Heart left ventricle (tissue), 16 donors: ENCODE measurements at regions not wholly inside any gene's neighbourhood (a gene's known extent, or its start where the extent isn't known, plus 50 kb on each side); places are given as distances from the start of the nearest gene placed in this dataset.

Experiments used
- ATAC-seq, 4 donors: fragments of 200-7000 bp; cut with Tn5 transposase; one replicate each; pipeline ENCODE4 v1.9.1; 2020 to 2022; ENCODE audit warnings: moderate library complexity in 4 of 4, mild to moderate bottlenecking in 3 of 4, moderate number of reproducible peaks in 1 of 4
- DNase-seq, 5 donors: peaks; one replicate each; pipeline ENCODE4 v3.0.0-alpha.2; 2020
- H3K27ac ChIP-seq, 12 donors: fragments of 200-600 bp; sonication (generic) in 4 of 12; one replicate each; pipeline versions ENCODE4 v1.5.0 to v1.8.0; 2016 to 2022; ENCODE audit warnings: mild to moderate bottlenecking in 2 of 12
- H3K27me3 ChIP-seq, 9 donors: fragments of 200-600 bp; sonication (generic) in 2 of 9; one replicate each; pipeline versions ENCODE4 v1.5.1 to v1.8.0; 2016 to 2022; ENCODE audit warnings: mild to moderate bottlenecking in 3 of 9
- H3K36me3 ChIP-seq, 9 donors: fragments of 200-600 bp; sonication (generic) in 2 of 9; one replicate each; pipeline versions ENCODE4 v1.5.0 to v1.8.0; 2018 to 2022; ENCODE audit warnings: mild to moderate bottlenecking in 2 of 9
- H3K4me1 ChIP-seq, 12 donors: fragments of 200-600 bp; sonication (generic) in 4 of 12; one replicate each; pipeline versions ENCODE4 v1.5.0 to v1.8.0; 2016 to 2022; ENCODE audit warnings: mild to moderate bottlenecking in 3 of 12
- H3K4me3 ChIP-seq, 12 donors: fragments of 200-600 bp; sonication (generic) in 4 of 12; one replicate each; pipeline versions ENCODE4 v1.5.0 to v1.8.0; 2017 to 2022; ENCODE audit warnings: mild to moderate bottlenecking in 9 of 12, moderate library complexity in 4 of 12
- H3K9me3 ChIP-seq, 12 donors: fragments of 200-600 bp; sonication (generic) in 4 of 12; one replicate each; pipeline versions ENCODE4 v1.5.0 to v1.8.0; 2016 to 2022; ENCODE audit warnings: mild to moderate bottlenecking in 1 of 12
- CTCF ChIP-seq, 12 donors: fragments of 200-600 bp; sonication (generic) in 4 of 12; IDR thresholded peaks; one replicate each; pipeline versions ENCODE4 v1.5.0 to v1.8.0; 2018 to 2022; ENCODE audit warnings: antibody characterized with exemption in 12 of 12, mild to moderate bottlenecking in 5 of 12
- POLR2A ChIP-seq, 2 donors: fragments of 450-650 bp; IDR thresholded peaks; one replicate each; pipeline ENCODE4 v1.6.1; 2017; ENCODE audit warnings: antibody characterized with exemption in 2 of 2, mild to moderate bottlenecking in 2 of 2, moderate library complexity in 2 of 2
- WGBS, 4 donors: extraction: QIAGEN DNeasy Blood & Tissue Kit in 2 of 4; methylation state at CpG; one replicate each; pipeline versions ENCODE4 v1.1.5 to v1.1.7; 2013 to 2018; 5-methylcytosine and 5-hydroxymethylcytosine counted together
- intact Hi-C, 10 donors: fragments of 100-400 bp; cut with DNase I; formaldehyde crosslinking; loops; one replicate each; pipeline versions ENCODE4 v1.11.1 to v1.14.2; 2022
- donor health status: ischemic (EF 13 %, LVEDD 7.1; RV severe dilation, severe dysfunction).
- donor health status: healthy with polysubstance abuse.
- donor health status: DM: no; HTN: yes; CAD: no.
- donor health status: DM: no; HTN: no; CAD: no.
- donor health status: ischemic (EF 25% LVEDD 6.9; RV normal size, moderate dysfunction).
- donor health status: ischemic (EF 25% LVEDD 5.7; RV mildly dilated, moderate dysfunction).
- donor health status: healthy.
- donor health status: DM: yes; HTN: yes; CAD: no.
- donor health status: ischemic (EF 35%, LVEDD 5.7; RV mildly dilated, moderate dysfunction).
- donor health status: nonischemic (EF 11% LVEDD 7.7; RV severe dilation, severe dysfunction).
- donor health status: DM: yes; HTN: yes; CAD: no.
- donor health status: PGD.
- donor health status: ischemic (EF 29% LVEDD 5.4; RV normal size, mild dysfunction).
- donor health status: nonischemic (EF 23%, LVEDD 6.1; RV moderate dilation, normal function).

GRCh38 chr14:86665975-86666374 lies 1136.0 kb downstream of the FLRT2 start:
- intact Hi-C loops = no loop called here
- no peak overlapping the region for H3K27ac ChIP-seq
- no peaks in the 10 kb centered on the region for H3K27me3 ChIP-seq
- H3K4me1 ChIP-seq = no peaks in the 10 kb centered on the region
- H3K9me3 ChIP-seq = peaks cover 0 to 2% (median 0%) of the 10 kb centered on the region in 12 donors
- DNase-seq = no peak
- H3K4me3 ChIP-seq = no peak overlapping the region
- H3K36me3 ChIP-seq = no peaks in the 10 kb centered on the region
- WGBS, 4 donors = 89 to 94% (median 91%) methylated on average over 1 of the region's 1 CpG
- ATAC-seq = no peak
- TF ChIP-seq CTCF (IDR thresholded peaks at IDR 0.05) (no peak), POLR2A (IDR thresholded peaks at IDR 0.05) (no peak)

- Histone ChIP-seq H3K36me3 (no peaks in the 10 kb centered on the region), H3K27ac (no peak overlapping the region), H3K4me1 (no peaks in the 10 kb centered on the region), H3K27me3 (no peaks in the 10 kb centered on the region), H3K4me3 (no peak overlapping the region), H3K9me3 (no peaks in the 10 kb centered on the region)
- TF ChIP-seq POLR2A (IDR thresholded peaks at IDR 0.05) = no peak
- no peak for TF ChIP-seq CTCF (IDR thresholded peaks at IDR 0.05)
- no peak for ATAC-seq
- no peak for DNase-seq
- 83 to 89% (median 87%) methylated on average over 3 of the region's 3 CpGs for WGBS, 4 donors
- intact Hi-C loops = no loop called here
Observed at GRCh38 chr14:86662334-86662733, 1132.4 kb downstream of the FLRT2 start.

GRCh38 chr14:86654558-86655184 lies 1124.7 kb downstream of the FLRT2 start:
- WGBS, 4 donors = 54 to 63% (median 56%) methylated on average over 8 of the region's 8 CpGs
- Histone ChIP-seq H3K4me3 (no peak overlapping the region), H3K9me3 (peaks cover 0 to 16% (median 3%) of the 10 kb centered on the region in 12 donors), H3K4me1 (no peaks in the 10 kb centered on the region), H3K27ac (no peak overlapping the region), H3K36me3 (no peaks in the 10 kb centered on the region), H3K27me3 (no peaks in the 10 kb centered on the region)
- TF ChIP-seq CTCF (IDR thresholded peaks at IDR 0.05) (peak in 9 of 12 donors; percentile 10 to 47 (median 39)), POLR2A (IDR thresholded peaks at IDR 0.05) (no peak)
- intact Hi-C loops = no loop called here
- DNase-seq = peak in 2 of 5 donors; percentile 14 to 30
- no peak for ATAC-seq

- ATAC-seq (no peak), DNase-seq (no peak)
- WGBS, 4 donors = 84 to 91% (median 87%) methylated on average over 4 of the region's 4 CpGs
- H3K27ac ChIP-seq = no peak overlapping the region
- no peaks in the 10 kb centered on the region for H3K4me1 ChIP-seq
- TF ChIP-seq POLR2A (IDR thresholded peaks at IDR 0.05) = no peak
- TF ChIP-seq CTCF (IDR thresholded peaks at IDR 0.05) = no peak
- H3K36me3 ChIP-seq = no peaks in the 10 kb centered on the region
- no peaks in the 10 kb centered on the region for H3K27me3 ChIP-seq
- H3K4me3 ChIP-seq = no peak overlapping the region
- intact Hi-C loops = no loop called here
- peaks cover 0 to 16% (median 3%) of the 10 kb centered on the region in 12 donors for H3K9me3 ChIP-seq
Observed at GRCh38 chr14:86652526-86652925, 1122.6 kb downstream of the FLRT2 start.
